ENCODE measurements at regions not wholly inside any gene's neighbourhood (a gene's known extent, or its start where the extent isn't known, plus 50 kb on each side); places are given as distances from the start of the nearest gene placed in this dataset.

DNA sequence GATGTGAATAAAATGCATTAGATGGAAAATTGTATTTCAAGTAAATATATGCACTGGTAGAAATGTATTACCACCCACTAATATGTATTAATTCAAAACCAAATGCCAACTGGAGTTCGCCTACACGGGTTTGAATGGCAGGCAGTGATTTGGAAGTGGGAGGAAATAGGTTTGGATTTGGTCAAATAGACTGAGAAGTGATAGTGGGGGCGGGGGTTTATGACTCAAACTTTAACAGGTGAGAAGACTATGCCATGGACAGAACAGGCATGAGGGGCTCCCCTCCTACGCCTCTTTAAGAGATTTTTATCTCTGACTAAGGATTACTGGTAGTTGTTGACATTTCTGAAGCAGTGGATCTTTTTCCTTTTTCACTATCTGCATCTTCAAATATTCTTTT, 677.8 kb downstream of the NTRK3 start:
- DNase-seq (ENCODE audit: low read depth) = no peak
- TF ChIP-seq, protein P1, sequence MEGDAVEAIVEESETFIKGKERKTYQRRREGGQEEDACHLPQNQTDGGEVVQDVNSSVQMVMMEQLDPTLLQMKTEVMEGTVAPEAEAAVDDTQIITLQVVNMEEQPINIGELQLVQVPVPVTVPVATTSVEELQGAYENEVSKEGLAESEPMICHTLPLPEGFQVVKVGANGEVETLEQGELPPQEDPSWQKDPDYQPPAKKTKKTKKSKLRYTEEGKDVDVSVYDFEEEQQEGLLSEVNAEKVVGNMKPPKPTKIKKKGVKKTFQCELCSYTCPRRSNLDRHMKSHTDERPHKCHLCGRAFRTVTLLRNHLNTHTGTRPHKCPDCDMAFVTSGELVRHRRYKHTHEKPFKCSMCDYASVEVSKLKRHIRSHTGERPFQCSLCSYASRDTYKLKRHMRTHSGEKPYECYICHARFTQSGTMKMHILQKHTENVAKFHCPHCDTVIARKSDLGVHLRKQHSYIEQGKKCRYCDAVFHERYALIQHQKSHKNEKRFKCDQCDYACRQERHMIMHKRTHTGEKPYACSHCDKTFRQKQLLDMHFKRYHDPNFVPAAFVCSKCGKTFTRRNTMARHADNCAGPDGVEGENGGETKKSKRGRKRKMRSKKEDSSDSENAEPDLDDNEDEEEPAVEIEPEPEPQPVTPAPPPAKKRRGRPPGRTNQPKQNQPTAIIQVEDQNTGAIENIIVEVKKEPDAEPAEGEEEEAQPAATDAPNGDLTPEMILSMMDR (IDR thresholded peaks at IDR 0.05; ENCODE audit: insufficient read depth, low read depth, low read length) = no peak
- Histone ChIP-seq H3K4me3 (ENCODE audit: low read depth, low read length) (no peak overlapping the region), H3K27me3 (ENCODE audit: control insufficient read depth, insufficient read depth, low read length) (no peaks in the 10 kb centered on the region), H3K36me3 (ENCODE audit: control insufficient read depth, insufficient read depth, low read length) (no peaks in the 10 kb centered on the region)
- ChIA-PET CTCF (no interaction called here), POLR2A (no interaction called here)

DNA sequence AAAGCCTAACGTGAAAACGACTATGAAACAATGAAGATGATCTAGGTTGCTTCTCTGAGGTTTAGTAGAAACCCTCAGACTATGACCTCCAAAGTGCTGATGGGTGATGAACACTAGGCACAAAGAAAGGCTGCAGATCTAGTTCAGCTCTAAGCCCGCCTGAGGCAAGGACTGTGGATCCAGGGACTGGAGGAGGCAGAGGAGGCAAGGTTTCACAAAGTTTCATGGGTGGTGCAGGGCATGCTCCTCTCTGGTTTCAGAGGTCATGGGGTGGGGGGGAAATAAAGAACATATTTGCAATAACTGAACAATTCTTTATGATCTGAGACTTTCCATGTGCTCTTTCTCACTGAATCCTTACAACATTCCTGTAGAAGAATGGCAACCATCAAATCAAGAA, 679.2 kb downstream of the NTRK3 start:
- ChIA-PET POLR2A (no interaction called here), CTCF (no interaction called here)
- no peak for DNase-seq (ENCODE audit: low read depth)
- TF ChIP-seq, protein P1 (IDR thresholded peaks at IDR 0.05; ENCODE audit: insufficient read depth, low read depth, low read length) = no peak
- Histone ChIP-seq H3K27me3 (ENCODE audit: control insufficient read depth, insufficient read depth, low read length) (no peaks in the 10 kb centered on the region), H3K4me3 (ENCODE audit: low read depth, low read length) (no peak overlapping the region), H3K36me3 (ENCODE audit: control insufficient read depth, insufficient read depth, low read length) (no peaks in the 10 kb centered on the region)

DNA sequence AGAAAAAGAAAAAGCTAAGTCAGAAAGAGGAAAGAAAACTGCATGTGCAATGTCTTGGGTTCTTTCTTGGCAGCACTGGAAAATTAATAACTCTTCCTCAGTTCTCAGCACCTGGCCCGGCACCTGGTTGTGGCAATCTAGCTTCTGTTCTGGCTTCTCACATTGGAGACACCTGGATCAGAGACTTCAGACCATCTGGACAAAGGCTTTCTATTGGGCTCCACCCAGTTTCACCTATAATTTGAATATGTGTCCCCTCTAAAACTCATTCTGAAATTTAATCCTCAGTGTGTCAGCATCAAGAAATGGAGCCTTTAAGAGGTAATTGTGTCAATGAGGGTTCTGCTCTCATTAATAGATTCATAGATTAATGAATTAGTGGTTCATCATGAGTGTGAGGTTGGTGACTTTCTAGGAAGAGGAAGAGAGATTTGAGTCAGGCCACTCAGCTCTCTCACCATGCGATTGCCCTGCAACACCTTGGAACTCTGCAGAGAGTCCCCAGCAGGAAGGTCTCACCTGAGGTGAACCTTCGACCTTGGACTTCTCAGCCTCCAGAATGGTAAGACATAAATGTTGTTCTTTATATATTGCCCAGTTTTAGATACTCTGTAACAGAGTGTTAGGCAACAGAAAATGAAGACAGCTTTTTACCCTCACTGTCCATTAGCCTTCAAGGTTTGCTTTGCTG, 679.9 kb downstream of the NTRK3 start:
- CTCF ChIA-PET = no interaction called here
- POLR2A ChIA-PET = no interaction called here
- Histone ChIP-seq H3K36me3 (ENCODE audit: control insufficient read depth, insufficient read depth, low read length) (no peaks in the 10 kb centered on the region), H3K4me3 (ENCODE audit: low read depth, low read length) (no peak overlapping the region), H3K27me3 (ENCODE audit: control insufficient read depth, insufficient read depth, low read length) (no peaks in the 10 kb centered on the region)
- DNase-seq (ENCODE audit: low read depth) = no peak
- TF ChIP-seq, protein P1 (IDR thresholded peaks at IDR 0.05; ENCODE audit: insufficient read depth, low read depth, low read length) = no peak

DNA sequence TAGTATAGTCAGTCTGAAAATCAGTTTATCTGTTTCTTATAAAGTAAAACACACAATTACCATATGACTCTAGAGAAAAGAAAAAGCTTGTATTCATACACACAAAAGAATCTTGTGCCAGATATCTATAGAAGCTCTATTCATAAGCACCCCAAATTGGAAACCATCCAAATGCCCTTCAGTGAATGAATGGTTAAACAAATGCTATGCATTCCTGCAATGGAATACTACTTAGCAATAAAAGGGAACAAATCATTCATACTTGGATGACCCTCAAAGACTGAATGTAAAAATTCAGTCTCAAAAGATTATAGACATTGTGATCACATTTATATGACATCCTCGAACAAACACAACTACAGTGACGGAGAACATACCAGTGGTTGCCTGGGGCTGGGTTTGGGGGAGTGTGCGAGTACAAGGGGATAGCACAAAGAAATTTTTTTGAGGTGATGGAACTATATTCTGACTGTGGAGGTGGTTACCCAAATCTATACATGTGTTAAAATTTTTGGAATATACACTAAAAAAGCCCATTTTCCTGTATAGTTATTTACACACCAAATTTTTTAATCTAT, 680.6 kb downstream of the NTRK3 start:
- POLR2A ChIA-PET = no interaction called here
- CTCF ChIA-PET = no interaction called here

DNA sequence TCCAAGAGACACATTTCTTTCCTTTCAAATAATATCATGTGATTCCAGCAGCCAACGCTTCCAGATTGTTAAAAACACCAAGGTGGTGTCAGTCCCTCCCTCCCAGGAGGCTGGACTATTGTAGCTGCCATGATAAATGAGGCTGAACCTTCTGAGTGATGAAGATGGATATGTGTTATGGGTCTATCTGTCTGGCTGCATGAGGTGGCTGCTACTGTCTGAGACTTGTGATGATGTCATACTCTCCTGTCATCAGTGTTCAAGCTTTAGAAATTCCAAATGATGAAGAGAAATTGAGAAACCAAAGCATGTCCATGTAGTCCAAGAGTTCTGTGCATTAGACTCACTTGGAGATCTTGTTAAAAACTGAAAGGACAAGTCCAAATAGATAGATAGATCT, 683.0 kb downstream of the NTRK3 start:
- POLR2A ChIA-PET = no interaction called here
- no peak overlapping the region for H3K4me3 ChIP-seq (ENCODE audit: low read depth, low read length)
- DNase-seq (ENCODE audit: low read depth) = no peak
- CTCF ChIA-PET = no interaction called here
- H3K36me3 ChIP-seq (ENCODE audit: control insufficient read depth, insufficient read depth, low read length) = no peaks in the 10 kb centered on the region
- TF ChIP-seq, protein P1 (IDR thresholded peaks at IDR 0.05; ENCODE audit: insufficient read depth, low read depth, low read length) = no peak
- no peaks in the 10 kb centered on the region for H3K27me3 ChIP-seq (ENCODE audit: control insufficient read depth, insufficient read depth, low read length)

More for the DNA sequence above, 680.6 kb downstream of the NTRK3 start:
- no peaks in the 10 kb centered on the region for H3K36me3 ChIP-seq (ENCODE audit: control insufficient read depth, insufficient read depth, low read length)
- TF ChIP-seq, protein P1 (IDR thresholded peaks at IDR 0.05; ENCODE audit: insufficient read depth, low read depth, low read length) = no peak
- no peak for DNase-seq (ENCODE audit: low read depth)
- no peak overlapping the region for H3K4me3 ChIP-seq (ENCODE audit: low read depth, low read length)
- H3K27me3 ChIP-seq (ENCODE audit: control insufficient read depth, insufficient read depth, low read length) = no peaks in the 10 kb centered on the region

All from BJ (cell line).